Epithelial cell of prostate (primary cell): ENCODE measurements at regions not wholly inside any gene's neighbourhood (a gene's known extent, or its start where the extent isn't known, plus 50 kb on each side); places are given as distances from the start of the nearest gene placed in this dataset.

ENCODE experiments used
- DNase-seq: peaks from one replicate; pipeline ENCODE4 v3.0.0-alpha.2; 2011; ENCODE audit warnings: low read depth, low spot score
- H3K27ac ChIP-seq: fragments of 450-650 bp; 2 replicates; pipeline ENCODE4 v1.5.1; 2017; ENCODE audit warnings: mild to moderate bottlenecking

- no peak for DNase-seq
- no peak overlapping the region for H3K27ac ChIP-seq
Measured at GRCh38 chr6:147015674-147016073, 188.5 kb upstream of the STXBP5 start.

- no peak for DNase-seq
- no peak overlapping the region for H3K27ac ChIP-seq
Measured at GRCh38 chr6:147016440-147016839, 187.8 kb upstream of the STXBP5 start.

GRCh38 chr6:147017153-147017552 lies 187.1 kb upstream of the STXBP5 start:
- no peak overlapping the region for H3K27ac ChIP-seq
- no peak for DNase-seq

- DNase-seq: no peak
- no peak overlapping the region for H3K27ac ChIP-seq
Measured at GRCh38 chr6:147019001-147019400, 185.2 kb upstream of the STXBP5 start.

GRCh38 chr6:147022041-147022440 lies 182.2 kb upstream of the STXBP5 start:
- peak; percentile 22 for DNase-seq
- no peak overlapping the region for H3K27ac ChIP-seq

GRCh38 chr6:147023148-147023547 lies 181.1 kb upstream of the STXBP5 start:
- DNase-seq: no peak
- no peak overlapping the region for H3K27ac ChIP-seq

- H3K27ac ChIP-seq: no peak overlapping the region
- DNase-seq: no peak
Measured at GRCh38 chr6:147023581-147023980, 180.6 kb upstream of the STXBP5 start.

GRCh38 chr6:147029923-147030322 lies 174.3 kb upstream of the STXBP5 start:
- no peak for DNase-seq

GRCh38 chr6:147033267-147033666 lies 170.9 kb upstream of the STXBP5 start:
- no peak for DNase-seq
- no peak overlapping the region for H3K27ac ChIP-seq

More at GRCh38 chr6:147029923-147030322, 174.3 kb upstream of the STXBP5 start:
- H3K27ac ChIP-seq: no peak overlapping the region

- H3K27ac ChIP-seq: no peak overlapping the region
- DNase-seq: no peak
Measured at GRCh38 chr6:147035886-147036285, 168.3 kb upstream of the STXBP5 start.

- no peak for DNase-seq
- no peak overlapping the region for H3K27ac ChIP-seq
Measured at GRCh38 chr6:147037881-147038280, 166.3 kb upstream of the STXBP5 start.

GRCh38 chr6:147040121-147040910 lies 163.9 kb upstream of the STXBP5 start:
- no peak for DNase-seq
- H3K27ac ChIP-seq: no peak overlapping the region

GRCh38 chr6:147042679-147043078 lies 161.5 kb upstream of the STXBP5 start:
- H3K27ac ChIP-seq: no peak overlapping the region
- DNase-seq: no peak

GRCh38 chr6:147043994-147044477 lies 160.2 kb upstream of the STXBP5 start:
- no peak for DNase-seq
- no peak overlapping the region for H3K27ac ChIP-seq

GRCh38 chr6:147046141-147046877 lies 157.9 kb upstream of the STXBP5 start:
- DNase-seq: no peak
- H3K27ac ChIP-seq: no peak overlapping the region

GRCh38 chr6:147048930-147049329 lies 155.3 kb upstream of the STXBP5 start:
- no peak overlapping the region for H3K27ac ChIP-seq
- no peak for DNase-seq

GRCh38 chr6:147053311-147053921 lies 150.8 kb upstream of the STXBP5 start:
- DNase-seq: no peak
- H3K27ac ChIP-seq: no peak overlapping the region

GRCh38 chr6:147054158-147054557 lies 150.1 kb upstream of the STXBP5 start:
- no peak overlapping the region for H3K27ac ChIP-seq
- DNase-seq: no peak

- no peak overlapping the region for H3K27ac ChIP-seq
- no peak for DNase-seq
Measured at GRCh38 chr6:147054871-147055270, 149.3 kb upstream of the STXBP5 start.

GRCh38 chr6:147055821-147056392 lies 148.3 kb upstream of the STXBP5 start:
- H3K27ac ChIP-seq: no peak overlapping the region
- DNase-seq: no peak

GRCh38 chr6:147057188-147057587 lies 147.0 kb upstream of the STXBP5 start:
- DNase-seq: no peak

More at GRCh38 chr6:147057188-147057587, 147.0 kb upstream of the STXBP5 start:
- H3K27ac ChIP-seq: no peak overlapping the region
